ENCODE measurements at regions not wholly inside any gene's neighbourhood (a gene's known extent, or its start where the extent isn't known, plus 50 kb on each side); places are given as distances from the start of the nearest gene placed in this dataset.

GRCh38 chr7:132683896-132684690 lies 107.8 kb upstream of the PLXNA4 start:
- 49 to 51% methylated on average over 12 of the region's 12 CpGs for WGBS, 2 experiments (ENCODE audit: low coverage in 1 of 2, low lambda C conversion rate in 2 of 2, missing lambda C conversion rate in 2 of 2)
- H4K20me1 ChIP-seq (ENCODE audit: insufficient read depth), result no peaks in the 10 kb centered on the region

GRCh38 chr7:132681951-132682350 lies 105.7 kb upstream of the PLXNA4 start:
- Histone ChIP-seq H3K4me1 (ENCODE audit: insufficient read depth) (no peaks in the 10 kb centered on the region), H3K27me3 (replicated peaks; ENCODE audit: insufficient read depth) (peaks cover 8% of the 10 kb centered on the region), H4K20me1 (ENCODE audit: insufficient read depth) (no peaks in the 10 kb centered on the region), H3K9me2 (ENCODE audit: insufficient read depth) (no peaks in the 10 kb centered on the region), H3K4me2 (ENCODE audit: unreplicated experiment) (no peak overlapping the region), H3K36me3 (ENCODE audit: low read depth) (no peaks in the 10 kb centered on the region), H3K27ac (no peak overlapping the region), H3K9ac (no peak overlapping the region), H3K4me3 (no peak overlapping the region), H3K9me3 (ENCODE audit: low read depth) (no peaks in the 10 kb centered on the region), H2AFZ (no peak overlapping the region), H3K79me2 (ENCODE audit: insufficient read depth) (no peaks in the 10 kb centered on the region), H3F3A (ENCODE audit: insufficient read depth) (no peaks in the 10 kb centered on the region)
- no peak for TF ChIP-seq EZH2phosphoT487 (IDR thresholded peaks at IDR 0.05; ENCODE audit: insufficient read depth, low read depth)
- no peak for TF ChIP-seq EZH2 (IDR thresholded peaks at IDR 0.05; ENCODE audit: insufficient read depth, poor library complexity, severe bottlenecking)
- in situ Hi-C loops (cut with MboI), result no loop called here
- no peak for DNase-seq
- WGBS, 2 experiments (ENCODE audit: low coverage in 1 of 2, low lambda C conversion rate in 2 of 2, missing lambda C conversion rate in 2 of 2), result 50 to 55% methylated on average over 3 of the region's 3 CpGs

More at GRCh38 chr7:132683896-132684690, 107.8 kb upstream of the PLXNA4 start:
- H3K9me2 ChIP-seq (ENCODE audit: insufficient read depth), result no peaks in the 10 kb centered on the region
- H3K36me3 ChIP-seq (ENCODE audit: low read depth), result no peaks in the 10 kb centered on the region
- H3K27me3 ChIP-seq (replicated peaks; ENCODE audit: insufficient read depth), result peaks cover 8% of the 10 kb centered on the region
- no peaks in the 10 kb centered on the region for H3K9me3 ChIP-seq (ENCODE audit: low read depth)
- H3K9ac ChIP-seq, result no peak overlapping the region
- no peak overlapping the region for H2AFZ ChIP-seq
- H3K27ac ChIP-seq, result no peak overlapping the region
- H3K4me3 ChIP-seq, result no peak overlapping the region
- H3F3A ChIP-seq (ENCODE audit: insufficient read depth), result no peaks in the 10 kb centered on the region
- H3K79me2 ChIP-seq (ENCODE audit: insufficient read depth), result no peaks in the 10 kb centered on the region
- in situ Hi-C loops (cut with MboI), result no loop called here
- H3K4me1 ChIP-seq (ENCODE audit: insufficient read depth), result no peaks in the 10 kb centered on the region
- H3K4me2 ChIP-seq (ENCODE audit: unreplicated experiment), result no peak overlapping the region
- no peak for TF ChIP-seq EZH2 (IDR thresholded peaks at IDR 0.05; ENCODE audit: insufficient read depth, poor library complexity, severe bottlenecking)
- no peak for TF ChIP-seq EZH2phosphoT487 (IDR thresholded peaks at IDR 0.05; ENCODE audit: insufficient read depth, low read depth)
- DNase-seq, result no peak

- Histone ChIP-seq H3K36me3 (ENCODE audit: low read depth) (no peaks in the 10 kb centered on the region), H3K9me2 (ENCODE audit: insufficient read depth) (no peaks in the 10 kb centered on the region), H3K4me2 (ENCODE audit: unreplicated experiment) (no peak overlapping the region), H3K9me3 (ENCODE audit: low read depth) (no peaks in the 10 kb centered on the region), H3K27me3 (replicated peaks; ENCODE audit: insufficient read depth) (peaks cover 4% of the 10 kb centered on the region; the same call in 1 of the 2 replicates), H3K27ac (no peak overlapping the region), H3K79me2 (ENCODE audit: insufficient read depth) (no peaks in the 10 kb centered on the region), H3K4me1 (ENCODE audit: insufficient read depth) (no peaks in the 10 kb centered on the region), H4K20me1 (ENCODE audit: insufficient read depth) (no peaks in the 10 kb centered on the region), H2AFZ (no peak overlapping the region), H3K9ac (no peak overlapping the region), H3F3A (ENCODE audit: insufficient read depth) (no peaks in the 10 kb centered on the region), H3K4me3 (no peak overlapping the region)
- TF ChIP-seq EZH2 (IDR thresholded peaks at IDR 0.05; ENCODE audit: insufficient read depth, poor library complexity, severe bottlenecking) (no peak), EZH2phosphoT487 (IDR thresholded peaks at IDR 0.05; ENCODE audit: insufficient read depth, low read depth) (no peak)
- in situ Hi-C loops (cut with MboI), result no loop called here
- no peak for DNase-seq
Observed at GRCh38 chr7:132680590-132680989, 104.3 kb upstream of the PLXNA4 start.

GRCh38 chr7:132678656-132679055 lies 102.4 kb upstream of the PLXNA4 start:
- no peaks in the 10 kb centered on the region for H3K9me3 ChIP-seq (ENCODE audit: low read depth)
- no peak overlapping the region for H3K4me3 ChIP-seq
- no peak for DNase-seq
- no peaks in the 10 kb centered on the region for H3K36me3 ChIP-seq (ENCODE audit: low read depth)
- H3K27ac ChIP-seq, result no peak overlapping the region
- H3K79me2 ChIP-seq (ENCODE audit: insufficient read depth), result no peaks in the 10 kb centered on the region
- no peaks in the 10 kb centered on the region for H3F3A ChIP-seq (ENCODE audit: insufficient read depth)
- no peak overlapping the region for H3K9ac ChIP-seq
- no peak for TF ChIP-seq EZH2 (IDR thresholded peaks at IDR 0.05; ENCODE audit: insufficient read depth, poor library complexity, severe bottlenecking)
- TF ChIP-seq EZH2phosphoT487 (IDR thresholded peaks at IDR 0.05; ENCODE audit: insufficient read depth, low read depth), result no peak
- in situ Hi-C loops (cut with MboI), result no loop called here
- H3K9me2 ChIP-seq (ENCODE audit: insufficient read depth), result no peaks in the 10 kb centered on the region
- H3K27me3 ChIP-seq (replicated peaks; ENCODE audit: insufficient read depth), result peaks cover 4% of the 10 kb centered on the region; the same call in 1 of the 2 replicates
- H4K20me1 ChIP-seq (ENCODE audit: insufficient read depth), result no peaks in the 10 kb centered on the region
- no peaks in the 10 kb centered on the region for H3K4me1 ChIP-seq (ENCODE audit: insufficient read depth)
- 48 to 52% methylated on average over 2 of the region's 2 CpGs for WGBS, 2 experiments (ENCODE audit: low coverage in 1 of 2, low lambda C conversion rate in 2 of 2, missing lambda C conversion rate in 2 of 2)
- no peak overlapping the region for H2AFZ ChIP-seq
- H3K4me2 ChIP-seq (ENCODE audit: unreplicated experiment), result no peak overlapping the region
